Endothelial cell of umbilical vein (primary cell): ENCODE measurements at regions not wholly inside any gene's neighbourhood (a gene's known extent, or its start where the extent isn't known, plus 50 kb on each side); places are given as distances from the start of the nearest gene placed in this dataset.
A peak's percentile ranks its signal among the peaks of the same experiment; 100 is the strongest.

Source experiments
- BruUV-seq: library from RNA; stranded (reverse); fragments of 400-500 nt; replicated peaks from 2 replicates; lab custom pipeline; 2021; lab: Mats Ljungman, UMichigan
- CTCF ChIA-PET: fragments of 300-600, 350-600 bp; sonication (Branson Sonifier 250); formaldehyde crosslinking; loops from one replicate; lab custom pipeline; 2021; ENCODE audit warnings: antibody characterized with exemption, inconsistent platforms; lab: Charles Lee
- POLR2A ChIA-PET: fragments of 300-600, 350-600 bp; sonication (Branson Sonifier 250); formaldehyde crosslinking; loops from one replicate; lab custom pipeline; 2021; ENCODE audit warnings: antibody characterized with exemption, inconsistent platforms; lab: Charles Lee
- DNase-seq: peaks from one replicate; pipeline ENCODE4 v3.0.0-alpha.2; 2011; ENCODE audit warnings: low read depth, low spot score
- FAIRE-seq: peaks from 2 replicates; lab custom pipeline; 2011; peaks lifted over from hg19 to GRCh38; lab: Jason Lieb, UNC
- H2AFZ ChIP-seq: 2 replicates; pipeline ENCODE4 v1.6.0; 2012; ENCODE audit warnings: low read depth, low read length, control low read depth, inconsistent platforms
- H3K27ac ChIP-seq: 2 replicates; pipeline ENCODE4 v1.5.1; 2011; ENCODE audit warnings: low read depth, mild to moderate bottlenecking, control low read depth, low read length, moderate library complexity; ENCODE audit not compliant: insufficient read depth
- H3K27me3 ChIP-seq, 2 experiments: 2 replicates each; pipeline versions ENCODE4 v1.6.0 to v1.6.1; 2011; ENCODE audit warnings: low read length in 2 of 2, mixed read lengths in 1 of 2; ENCODE audit not compliant: control insufficient read depth in 2 of 2, insufficient read depth in 2 of 2
- H3K36me3 ChIP-seq, 2 experiments: 2 replicates in 1 of 2; 3 replicates in 1 of 2; pipeline ENCODE4 v1.5.1; 2011; ENCODE audit warnings: low read length in 2 of 2, mild to moderate bottlenecking in 1 of 2, moderate library complexity in 1 of 2; ENCODE audit not compliant: control insufficient read depth in 2 of 2, insufficient read depth in 2 of 2; ENCODE audit errors: extremely low read depth in 1 of 2
- H3K4me1 ChIP-seq: 3 replicates; pipeline ENCODE4 v1.5.1; 2011; ENCODE audit warnings: mild to moderate bottlenecking, low read length; ENCODE audit not compliant: control insufficient read depth, insufficient read depth; ENCODE audit errors: extremely low read depth
- H3K4me2 ChIP-seq: 2 replicates; pipeline ENCODE4 v1.6.1; 2011; ENCODE audit warnings: low read length, control low read depth, mixed read lengths; ENCODE audit not compliant: insufficient read depth
- H3K4me3 ChIP-seq, 3 experiments: fragments of 200-600 bp in 1 of 3; sonication (generic), shearing (Covaris generic) in 1 of 3; replicated peaks in 1 of 3; 2 replicates each; pipeline ENCODE4 v1.5.1; 2011 to 2016; ENCODE audit warnings: control low read depth in 3 of 3, low read length in 3 of 3, mild to moderate bottlenecking in 2 of 3, inconsistent platforms in 1 of 3, low read depth in 1 of 3, moderate library complexity in 1 of 3; ENCODE audit not compliant: insufficient read depth in 1 of 3
- H3K79me2 ChIP-seq: 2 replicates; pipeline ENCODE4 v1.6.0; 2012; ENCODE audit warnings: low read length, inconsistent platforms; ENCODE audit not compliant: control insufficient read depth, insufficient read depth
- H3K9ac ChIP-seq: replicated peaks from 2 replicates; pipeline ENCODE3; 2011; ENCODE audit warnings: low read length, control low read depth; ENCODE audit not compliant: insufficient read depth; ENCODE audit errors: extremely low read depth
- H3K9me1 ChIP-seq: replicated peaks from 3 replicates; pipeline ENCODE4 v1.6.0; 2011; ENCODE audit warnings: mild to moderate bottlenecking, low read length; ENCODE audit not compliant: control insufficient read depth, insufficient read depth; ENCODE audit errors: extremely low read depth
- H3K9me3 ChIP-seq: replicated peaks from 2 replicates; pipeline ENCODE4 v1.5.1; 2012; ENCODE audit warnings: low read length, inconsistent platforms; ENCODE audit not compliant: control insufficient read depth, insufficient read depth
- H4K20me1 ChIP-seq: replicated peaks from 2 replicates; pipeline ENCODE3; 2011; ENCODE audit warnings: mild to moderate bottlenecking, low read length; ENCODE audit not compliant: control insufficient read depth, insufficient read depth; ENCODE audit errors: extremely low read depth
- CTCF ChIP-seq, 2 donors: IDR thresholded peaks; 1 replicate in 1 of 2; 2 replicates in 1 of 2; pipeline ENCODE4 v1.5.1; 2011; ENCODE audit warnings: low read length in 2 of 2, mild to moderate bottlenecking in 2 of 2, moderate library complexity in 2 of 2, control low read depth in 1 of 2, inconsistent platforms in 1 of 2, low read depth in 1 of 2; ENCODE audit not compliant: insufficient read depth in 1 of 2; ENCODE audit errors: extremely low read depth in 1 of 2
- EZH2 ChIP-seq: IDR thresholded peaks from 2 replicates; pipeline ENCODE4 v1.6.1; 2012; ENCODE audit warnings: borderline replicate concordance, low read depth, mild to moderate bottlenecking, moderate library complexity, low read length, inconsistent platforms; ENCODE audit not compliant: severe bottlenecking
- FOS ChIP-seq: IDR thresholded peaks from 2 replicates; pipeline ENCODE4 v1.6.1; 2011; ENCODE audit warnings: mild to moderate bottlenecking, low read length, moderate library complexity, borderline replicate concordance; ENCODE audit not compliant: insufficient read depth
- GATA2 ChIP-seq: IDR thresholded peaks from 2 replicates; pipeline ENCODE4 v1.7.0; 2011; ENCODE audit warnings: low read depth, mild to moderate bottlenecking, moderate library complexity, mixed read lengths, low read length; ENCODE audit not compliant: insufficient read length, insufficient read depth
- JUN ChIP-seq: IDR thresholded peaks from 2 replicates; pipeline ENCODE4 v1.6.1; 2011; ENCODE audit warnings: borderline replicate concordance, low read depth; ENCODE audit not compliant: insufficient read length, insufficient read depth
- MAX ChIP-seq: IDR thresholded peaks from 2 replicates; pipeline ENCODE4 v1.6.1; 2011; ENCODE audit not compliant: insufficient read depth, insufficient read length
- MYC ChIP-seq: IDR thresholded peaks from one replicate; pipeline ENCODE4 v1.6.1; 2011; ENCODE audit warnings: mild to moderate bottlenecking, low read depth, low read length
- POLR2A ChIP-seq: IDR thresholded peaks from 2 replicates; pipeline ENCODE4 v1.6.1; 2012; ENCODE audit warnings: low read depth, mild to moderate bottlenecking, control low read depth, low read length
- POLR2AphosphoS5 ChIP-seq: IDR thresholded peaks from 2 replicates; pipeline ENCODE4 v1.6.1; 2012; ENCODE audit warnings: low read depth, mild to moderate bottlenecking, control low read depth, low read length, moderate library complexity; ENCODE audit not compliant: insufficient read depth
- dilution Hi-C: fragments of 300-500 bp; cut with MboI; formaldehyde crosslinking; loops from one replicate; pipeline ENCODE4 v1.15.0; 2019; ENCODE audit warnings: low sequenced_read_pairs; ENCODE audit not compliant: extremely low pct_ligation_motif_present
- intact Hi-C: fragments of 100-400 bp; cut with micrococcal nuclease; formaldehyde crosslinking; loops from one replicate; pipeline ENCODE4 v1.10.0; 2022

GRCh38 chrX:10023821-10024220 lies 56.7 kb downstream of the CLDN34 start:
- POLR2A ChIA-PET = interaction anchor here (1.1 kb wide), 1 partner anchor 22 kb away, joined by 4 read pairs; no protein-coding TSS in a partner anchor
- no peak for TF ChIP-seq FOS
- TF ChIP-seq GATA2 = no peak
- TF ChIP-seq EZH2 = no peak
- TF ChIP-seq MAX = no peak
- no peak for TF ChIP-seq JUN
- no peak for TF ChIP-seq MYC
- TF ChIP-seq CTCF (IDR thresholded peaks at IDR 0.05; ENCODE audit: extremely low read depth in 1 of 2, insufficient read depth in 1 of 2, low read depth in 1 of 2, low read length in 2 of 2) = no peak
- TF ChIP-seq POLR2A = no peak
- TF ChIP-seq POLR2AphosphoS5 = no peak
- dilution Hi-C loops = no loop called here

More at GRCh38 chrX:10023821-10024220, 56.7 kb downstream of the CLDN34 start:
- no peak for DNase-seq
- no peak overlapping the region for H2AFZ ChIP-seq
- H3K9me1 ChIP-seq = no peaks in the 10 kb centered on the region
- no peaks in the 10 kb centered on the region for H4K20me1 ChIP-seq
- no TSS peak for BruUV-seq
- H3K79me2 ChIP-seq = peaks cover 81% of the 10 kb centered on the region
- intact Hi-C loops = loop anchor here (2.0 kb wide), 1 partner anchor 61 kb away; no protein-coding TSS in a partner anchor
- peaks cover 44% of the 10 kb centered on the region for H3K4me1 ChIP-seq
- H3K9ac ChIP-seq = no peak overlapping the region
- CTCF ChIA-PET = no interaction called here
- no peak overlapping the region for H3K4me2 ChIP-seq
- no peak for FAIRE-seq
- H3K27ac ChIP-seq = peak overlapping the region; percentile 80
- no peaks in the 10 kb centered on the region for H3K9me3 ChIP-seq
- H3K36me3 ChIP-seq = no peaks in the 10 kb centered on the region
- H3K27me3 ChIP-seq = no peaks in the 10 kb centered on the region
- H3K4me3 ChIP-seq = no peak overlapping the region
